Fibroblast of skin of right biceps (primary cell): ENCODE measurements at regions not wholly inside any gene's neighbourhood (a gene's known extent, or its start where the extent isn't known, plus 50 kb on each side); places are given as distances from the start of the nearest gene placed in this dataset.

Source experiments
- DNase-seq: peaks from one replicate; pipeline ENCODE4 v3.0.0-alpha.2; 2013

DNA sequence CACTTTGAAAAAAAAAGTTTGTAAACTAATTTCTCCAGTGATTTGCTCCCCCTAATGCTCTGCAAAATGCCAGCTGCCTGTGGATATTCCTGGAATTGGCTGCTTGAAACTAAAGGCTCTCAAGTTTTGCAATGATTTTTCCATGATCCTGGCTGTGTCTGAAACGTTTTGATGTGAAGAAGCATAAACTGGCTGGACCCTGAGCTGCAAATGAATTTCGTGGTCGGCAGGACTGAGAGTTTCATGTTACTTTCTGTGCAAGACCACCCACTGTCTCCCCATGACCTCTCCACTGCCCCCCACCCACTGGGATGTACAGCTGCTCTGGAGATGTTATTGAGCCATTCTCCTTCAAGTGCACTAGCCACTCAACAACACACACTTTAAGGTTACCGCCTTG, 171.3 kb upstream of the SSTR4 start:
- no peak for DNase-seq

DNA sequence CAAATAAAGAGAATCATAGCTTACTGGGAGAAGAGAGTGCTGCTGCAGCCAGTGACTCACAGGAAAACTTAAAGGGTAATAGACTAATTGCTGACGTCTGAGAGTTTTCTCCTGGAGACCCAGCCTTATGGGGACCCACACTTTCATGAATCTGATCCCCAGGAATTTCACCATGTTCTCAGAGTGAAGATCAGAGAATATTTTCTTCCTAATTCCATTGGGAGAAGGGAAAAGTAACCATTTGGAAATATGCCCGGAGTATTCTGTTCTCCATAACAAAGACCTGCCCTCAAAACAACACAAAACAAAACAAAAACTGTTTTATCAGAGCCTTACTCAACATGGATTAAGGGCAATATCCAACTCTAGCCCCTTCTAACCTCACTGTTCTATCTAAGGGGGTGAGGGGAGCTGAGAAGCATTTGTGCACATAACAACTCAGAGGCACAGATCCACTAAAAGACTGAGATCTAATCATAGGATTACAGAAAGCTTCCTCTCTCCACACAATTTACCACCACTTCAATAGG, 168.2 kb upstream of the SSTR4 start:
- DNase-seq: peak; percentile 47

DNA sequence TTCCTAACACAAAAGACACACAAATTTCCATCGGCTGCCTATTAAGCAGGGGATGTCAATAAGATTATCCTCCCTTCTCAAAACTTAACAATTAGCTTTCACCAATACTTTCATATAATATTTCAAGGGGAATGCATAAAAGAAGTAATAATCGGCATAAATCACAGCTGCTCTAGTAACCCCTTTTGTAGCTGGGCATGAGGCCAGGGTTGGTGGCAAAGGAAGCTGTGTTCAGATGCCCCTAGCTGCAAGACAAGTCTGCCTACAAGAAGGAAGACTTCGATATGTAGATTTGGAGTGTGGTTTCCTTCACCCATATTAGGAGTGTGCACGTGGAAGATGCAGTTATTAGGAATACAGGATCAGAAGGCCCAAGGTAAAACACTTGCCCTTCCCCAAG, 156.9 kb upstream of the SSTR4 start:
- no peak for DNase-seq

DNA sequence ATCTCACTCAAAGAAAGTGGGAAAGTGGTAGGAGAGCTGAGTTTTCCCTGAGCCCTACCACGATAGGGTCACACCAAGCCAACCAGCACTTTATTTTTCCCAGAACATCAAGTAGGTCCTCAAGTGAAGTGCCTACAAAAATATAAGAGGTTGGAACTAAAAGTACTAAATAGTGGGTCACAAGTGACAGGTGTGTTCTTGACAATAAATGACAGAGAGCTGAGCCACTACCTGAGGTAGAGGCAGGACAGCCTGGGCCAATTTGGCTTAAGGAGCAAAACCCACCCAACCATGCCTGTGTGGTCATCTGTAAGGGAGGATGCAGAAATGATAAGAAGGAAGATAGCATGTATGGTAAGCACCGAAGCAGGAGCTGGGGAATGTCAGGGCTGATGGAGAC, 154.8 kb upstream of the SSTR4 start:
- DNase-seq: no peak

DNA sequence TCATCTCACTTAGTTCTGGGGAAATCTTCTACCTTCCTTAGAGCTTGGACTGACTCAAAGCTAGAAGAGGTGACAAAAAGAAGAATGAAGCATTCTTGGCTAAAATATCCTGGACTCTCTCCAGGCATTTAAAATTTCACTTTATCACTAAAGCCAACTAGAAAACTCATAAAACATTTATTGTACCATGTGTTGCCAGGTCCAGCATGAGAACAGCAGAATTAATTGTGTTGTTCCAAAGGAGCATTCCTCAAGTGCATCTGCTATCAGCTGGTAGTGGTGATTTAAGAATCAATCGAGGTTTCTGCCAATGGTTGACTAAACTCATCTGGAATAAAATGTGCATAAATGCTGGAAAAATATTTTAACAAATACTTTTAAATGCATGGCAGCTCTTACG, 147.3 kb upstream of the SSTR4 start:
- DNase-seq: no peak

DNA sequence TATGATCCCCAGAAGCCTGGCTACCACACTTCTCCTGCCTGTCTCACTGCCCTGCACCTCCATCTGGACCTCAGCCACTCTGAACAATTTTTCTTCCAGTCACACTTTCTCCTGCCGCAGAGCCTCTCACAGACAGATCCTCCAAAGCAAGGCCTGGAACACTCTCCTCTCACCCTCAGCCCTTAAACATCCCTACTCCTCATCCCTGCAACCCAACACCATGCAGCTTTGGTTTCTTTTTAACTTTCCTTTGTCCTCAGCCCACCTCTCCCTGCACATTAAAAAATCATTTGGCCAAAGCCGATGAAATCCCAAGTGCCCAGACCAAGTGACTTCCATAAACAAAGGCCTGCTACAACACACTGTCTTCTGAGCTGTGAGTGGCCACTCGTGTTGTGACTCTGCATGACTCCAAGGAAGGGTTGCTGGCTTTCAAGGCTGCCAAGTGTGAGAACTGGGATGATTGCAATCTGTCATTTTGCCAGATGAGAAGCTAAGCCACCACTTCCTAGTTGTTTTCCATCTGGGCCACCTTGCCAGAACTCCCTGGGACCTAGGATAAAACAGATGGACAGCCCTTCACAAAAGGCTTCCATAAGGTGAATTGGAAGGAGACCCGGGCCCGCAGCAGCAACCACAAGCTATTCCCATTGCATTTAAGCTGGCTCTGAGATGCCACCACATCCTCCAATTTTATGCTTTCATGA, 144.4 kb upstream of the SSTR4 start:
- DNase-seq: no peak

DNA sequence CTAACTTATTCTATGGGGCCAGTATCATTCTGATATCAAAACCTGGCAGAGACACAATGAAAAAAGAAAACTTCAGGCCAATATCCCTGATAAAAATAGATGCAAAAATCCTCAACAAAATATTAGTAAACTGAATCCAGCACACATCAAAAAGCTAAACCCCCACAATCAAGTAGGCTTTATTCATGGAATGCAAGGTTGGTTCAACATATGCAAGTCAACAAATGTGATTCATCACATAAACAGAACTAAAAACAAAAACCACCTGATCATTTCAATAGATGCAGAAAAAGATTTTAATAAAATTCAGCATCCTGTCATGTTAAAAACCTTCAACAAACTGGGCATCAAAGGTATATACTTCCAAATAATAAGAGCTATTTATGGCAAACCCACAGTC, 133.9 kb upstream of the SSTR4 start:
- no peak for DNase-seq

DNA sequence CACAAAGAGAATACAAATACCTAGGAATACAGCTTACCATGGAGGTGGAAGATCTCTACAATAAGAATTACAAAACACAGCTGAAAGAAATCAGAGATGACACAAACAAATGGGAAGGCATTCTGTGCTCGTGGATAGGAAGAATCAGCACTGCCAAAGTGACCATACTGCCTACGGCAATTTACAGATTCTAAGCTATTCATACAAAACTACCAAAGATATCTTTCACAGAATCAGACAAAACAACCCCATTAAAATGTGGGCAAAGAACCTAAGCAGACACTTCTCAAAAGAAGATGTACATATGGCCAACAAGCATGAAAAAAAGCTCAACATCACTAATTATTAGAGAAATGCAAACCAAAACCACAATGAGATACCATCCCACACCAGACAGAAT, 133.2 kb upstream of the SSTR4 start:
- no peak for DNase-seq

DNA sequence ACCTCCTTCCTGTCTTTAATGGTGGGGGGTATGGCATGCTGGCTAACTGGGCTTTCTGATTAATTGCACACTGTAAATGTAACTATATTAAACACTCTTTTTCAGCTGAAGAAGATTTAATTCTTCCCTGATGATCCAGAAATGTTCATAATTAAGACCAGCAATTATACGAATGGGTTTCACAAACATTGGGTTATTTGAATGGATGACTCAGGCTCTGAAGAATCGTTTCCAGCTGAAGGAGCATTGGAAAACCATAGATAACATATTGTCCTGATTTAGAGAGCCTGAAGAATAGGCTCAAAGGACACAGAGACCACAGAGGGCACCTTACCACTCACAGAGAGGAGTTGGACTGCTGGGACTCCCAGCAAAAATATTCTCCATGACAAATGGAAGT, 130.7 kb upstream of the SSTR4 start:
- peak; percentile 78 for DNase-seq

DNA sequence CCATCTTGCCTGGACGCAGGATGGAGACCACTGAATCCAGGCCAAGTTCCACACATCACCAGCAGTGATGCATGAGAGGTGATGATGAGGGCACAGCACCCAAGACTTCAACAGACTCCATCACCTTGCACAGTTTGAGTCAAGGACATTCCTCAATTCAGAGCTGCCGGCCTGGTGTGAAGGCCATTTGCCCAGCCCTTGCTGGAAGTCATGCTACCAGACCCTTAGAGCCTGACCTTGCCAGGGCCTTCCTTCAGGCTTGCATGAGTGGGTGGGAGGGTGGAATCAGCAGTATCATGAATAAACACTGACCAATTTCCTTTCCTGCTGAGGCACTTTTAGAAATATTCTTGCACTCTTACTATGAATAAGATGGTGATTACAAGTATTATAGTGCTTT, 130.2 kb upstream of the SSTR4 start:
- no peak for DNase-seq

DNA sequence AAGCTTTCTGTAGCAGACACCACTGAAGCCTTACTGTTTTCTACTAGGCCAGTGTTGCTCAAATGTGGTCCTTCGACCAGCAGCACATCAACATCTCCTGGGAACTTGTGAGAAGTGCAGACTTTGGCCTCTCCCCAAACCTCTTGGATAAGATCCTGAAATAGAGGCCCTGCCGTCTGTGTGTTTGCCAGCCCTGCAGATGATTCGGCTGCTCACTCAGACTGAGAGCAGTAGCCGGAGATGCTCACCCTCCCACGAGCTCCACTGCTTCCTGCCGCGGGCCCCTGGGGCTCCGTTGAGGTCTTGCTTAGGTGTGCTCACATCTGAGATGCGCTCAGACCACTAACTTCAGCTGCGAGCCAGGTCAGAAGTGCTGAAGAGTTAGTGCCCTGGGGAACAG, 129.5 kb upstream of the SSTR4 start:
- DNase-seq: peak; percentile 75

DNA sequence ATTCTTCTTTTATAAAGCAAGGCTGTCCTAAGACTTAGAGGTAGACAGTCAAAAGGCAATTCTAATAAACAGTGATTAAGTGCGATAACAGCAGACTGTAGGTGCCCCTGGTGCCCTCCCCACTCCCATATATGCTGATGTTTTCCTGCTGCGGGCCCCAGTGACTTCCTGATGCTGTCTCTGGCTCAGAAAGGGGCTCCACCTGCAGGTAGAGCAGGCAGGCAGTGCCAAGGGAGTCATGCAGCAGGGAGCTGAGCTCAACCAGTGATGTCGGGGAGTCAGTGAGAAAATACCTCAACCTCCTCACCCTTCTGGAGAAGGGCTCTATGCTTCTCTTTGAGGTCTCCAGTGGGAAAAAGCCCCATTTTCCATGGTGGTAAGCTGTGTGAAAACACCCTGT, 126.7 kb upstream of the SSTR4 start:
- DNase-seq: no peak

DNA sequence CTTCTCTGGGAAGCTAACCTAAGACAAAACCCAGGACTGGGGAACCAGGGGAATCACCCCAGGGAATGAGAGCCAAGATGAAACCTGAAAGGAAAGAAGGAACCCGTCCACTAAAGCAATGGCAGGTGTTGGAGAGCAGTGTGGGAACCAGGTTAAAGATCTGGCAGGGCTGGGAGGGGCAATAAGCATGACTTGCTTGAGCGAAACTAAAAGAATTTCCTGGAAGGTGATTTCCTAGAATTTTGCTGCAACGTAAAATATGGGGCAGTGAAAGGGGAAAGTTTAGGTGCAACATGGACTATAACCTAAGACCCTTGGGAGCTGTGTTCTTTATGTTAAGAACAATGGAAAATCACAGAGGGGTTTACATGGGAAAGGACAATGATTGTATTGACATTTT, 126.2 kb upstream of the SSTR4 start:
- no peak for DNase-seq

DNA sequence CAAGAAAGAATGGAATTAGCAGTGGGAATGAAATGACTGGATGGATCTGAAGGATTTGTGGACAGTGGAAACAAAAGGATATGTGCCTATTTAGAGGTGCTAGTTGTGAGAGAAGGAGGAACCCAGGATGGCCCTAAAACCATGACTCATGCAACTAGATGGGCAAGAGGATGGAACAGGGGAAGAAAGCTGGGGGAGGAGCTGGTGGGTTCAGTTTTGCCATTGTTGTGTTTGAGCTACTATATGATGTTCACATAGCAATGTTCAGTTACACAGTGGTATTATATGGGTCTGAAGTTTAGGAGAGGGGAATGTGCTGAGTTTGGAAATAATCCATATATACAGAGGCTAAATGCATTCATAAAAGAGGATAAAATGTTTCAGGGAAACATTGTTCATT, 125.7 kb upstream of the SSTR4 start:
- no peak for DNase-seq

DNA sequence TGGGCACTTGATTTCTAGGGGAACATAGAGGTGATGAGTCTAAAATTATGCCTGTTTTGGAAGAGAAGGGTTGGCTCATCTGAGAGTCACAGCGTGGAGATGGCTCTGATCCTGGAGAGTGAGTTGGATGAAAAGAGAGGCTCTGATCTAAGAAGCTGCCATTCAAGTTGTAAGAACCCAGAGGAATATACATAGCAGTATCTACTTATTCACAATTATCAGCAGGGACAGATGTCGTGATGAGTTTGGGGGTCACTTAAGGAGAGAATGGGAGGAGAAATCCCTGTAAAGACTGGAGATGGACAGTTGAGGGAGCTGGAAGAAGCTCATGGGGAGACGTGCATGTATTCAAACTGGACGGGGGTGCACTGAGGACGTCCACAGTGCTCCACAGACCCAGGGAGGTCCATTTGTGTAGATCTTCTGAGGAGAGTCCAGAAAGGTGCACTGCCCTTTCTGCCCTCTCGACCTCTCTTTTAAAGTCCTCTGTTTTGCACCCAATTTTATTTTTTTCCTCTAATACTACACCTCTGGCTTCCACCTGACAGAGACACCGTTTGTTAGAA, 124.7 kb upstream of the SSTR4 start:
- DNase-seq: no peak

DNA sequence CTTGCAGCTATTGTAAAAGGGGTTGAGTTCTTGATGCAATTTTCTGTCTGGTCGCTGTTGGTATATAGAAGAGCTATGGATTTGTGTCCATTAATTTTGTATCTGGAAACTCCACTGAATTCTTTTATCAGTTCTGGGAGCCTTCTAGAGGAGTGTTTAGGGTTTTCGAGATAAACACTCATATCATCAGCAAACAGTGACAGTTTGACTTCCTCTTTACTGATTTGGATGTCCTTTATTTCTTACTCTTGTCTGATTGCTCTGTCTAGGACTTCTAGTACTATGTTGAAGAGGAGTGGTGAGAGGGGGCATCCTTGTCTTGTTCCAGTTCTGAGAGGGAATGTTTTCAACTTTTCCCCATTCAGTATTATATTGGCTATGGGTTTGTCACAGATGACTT, 120.8 kb upstream of the SSTR4 start:
- no peak for DNase-seq

DNA sequence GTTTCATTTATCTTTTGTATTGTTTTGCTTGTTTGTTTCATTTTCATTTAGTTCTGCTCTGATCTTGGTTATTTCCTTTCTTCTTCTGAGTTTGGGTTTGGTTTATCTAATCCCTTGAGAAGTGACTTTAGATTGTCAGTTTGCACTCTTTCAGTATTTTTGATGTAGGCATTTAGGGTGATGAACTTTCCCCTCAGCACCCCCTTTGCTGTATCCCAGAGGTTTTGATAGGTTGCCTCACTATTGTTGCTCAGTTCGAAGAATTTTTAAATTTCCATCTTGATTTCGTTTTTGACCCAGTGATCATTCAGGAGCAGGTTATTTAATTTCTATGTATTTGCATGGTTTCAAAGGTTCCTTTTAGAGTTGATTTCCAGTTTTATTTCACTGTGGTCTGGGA, 119.6 kb upstream of the SSTR4 start:
- no peak for DNase-seq

DNA sequence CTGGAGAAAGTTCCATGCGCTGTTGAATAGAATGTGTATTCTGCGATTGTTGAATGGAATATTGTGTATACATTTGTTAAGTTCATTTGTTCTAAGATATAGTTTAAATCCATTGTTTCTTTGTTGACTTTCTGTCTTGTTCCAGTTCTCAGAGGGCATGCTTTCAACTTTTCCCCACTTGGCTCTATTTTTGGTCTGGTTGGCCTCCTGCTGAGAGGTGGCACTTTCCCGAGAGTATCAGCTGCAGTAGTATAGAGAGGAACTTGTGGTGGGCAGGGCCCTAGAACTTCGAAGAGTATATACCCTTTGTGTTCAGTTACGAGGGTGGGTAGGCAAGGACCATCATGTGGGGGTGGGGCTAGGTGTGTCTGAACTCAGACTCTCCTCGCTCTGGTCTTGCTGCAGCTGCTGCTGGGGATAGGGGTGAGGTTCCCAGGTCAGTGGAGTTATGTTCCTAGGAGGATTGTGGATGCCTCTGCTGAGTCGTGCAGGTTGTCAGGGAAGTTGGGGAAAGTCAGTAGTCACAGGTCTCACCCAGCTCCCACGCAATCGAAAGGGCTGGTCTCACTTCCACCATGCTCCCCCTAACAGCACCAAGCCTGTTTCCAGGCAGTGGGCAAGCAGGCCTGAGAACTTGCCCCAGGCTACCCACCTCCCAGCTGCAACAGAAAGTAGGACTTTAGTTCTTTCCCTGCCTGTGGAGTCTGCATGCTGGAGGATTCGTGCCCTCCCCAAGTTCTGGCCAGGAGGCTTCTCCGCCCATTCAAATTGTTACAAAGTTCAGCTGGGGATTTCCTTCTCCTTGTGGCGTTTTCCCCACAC, 118.9 kb upstream of the SSTR4 start:
- DNase-seq: no peak

DNA sequence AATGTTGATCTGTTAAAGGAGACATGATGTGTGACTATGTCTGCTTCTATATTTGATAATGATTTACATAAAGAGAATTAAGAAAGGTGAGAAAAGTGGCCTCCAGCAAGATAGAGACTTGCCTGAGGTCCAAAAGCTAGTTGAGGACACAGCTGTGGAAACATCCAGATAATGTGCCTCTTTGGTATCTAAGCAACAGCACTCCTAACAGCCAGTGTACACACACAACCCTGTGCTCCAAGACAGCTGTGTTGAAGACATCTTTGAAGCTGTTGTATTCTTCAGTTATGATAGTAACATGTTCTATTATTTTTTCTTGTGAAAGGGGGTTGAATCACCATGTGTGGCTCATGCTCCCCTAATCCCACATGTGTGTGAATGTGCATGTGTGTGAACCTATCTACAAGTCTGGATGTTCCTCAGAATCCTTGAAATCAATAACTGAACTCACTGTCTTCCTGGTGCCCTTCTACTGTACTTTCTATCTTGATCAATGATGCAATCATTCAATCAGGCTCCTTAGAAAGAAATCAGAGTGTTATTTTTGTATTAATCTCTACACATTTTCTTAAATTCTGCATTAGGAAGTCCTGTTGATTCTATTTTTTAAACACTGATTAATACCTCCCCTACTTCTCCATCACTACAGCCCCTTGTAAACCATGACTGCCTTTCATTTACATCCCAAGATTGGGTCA, 116.7 kb upstream of the SSTR4 start:
- no peak for DNase-seq

DNA sequence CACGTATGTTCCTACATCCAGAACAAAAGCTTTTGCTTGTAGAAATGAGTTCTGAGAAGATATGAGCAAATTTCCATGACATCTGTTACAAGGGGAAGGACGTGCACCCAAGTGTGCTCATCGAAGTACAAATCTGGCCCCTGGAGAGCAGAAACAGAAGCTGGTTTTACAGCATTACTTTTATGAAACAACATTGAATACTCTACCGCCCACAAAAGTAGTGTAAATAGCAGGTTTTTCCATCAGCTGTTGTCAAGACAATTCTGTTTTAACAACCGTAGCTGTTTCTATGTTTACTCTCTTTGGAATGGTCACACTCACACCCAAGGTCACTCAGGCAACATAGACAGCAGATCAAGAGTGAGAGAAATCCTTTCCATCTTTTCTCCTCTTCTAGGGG, 114.2 kb upstream of the SSTR4 start:
- no peak for DNase-seq

DNA sequence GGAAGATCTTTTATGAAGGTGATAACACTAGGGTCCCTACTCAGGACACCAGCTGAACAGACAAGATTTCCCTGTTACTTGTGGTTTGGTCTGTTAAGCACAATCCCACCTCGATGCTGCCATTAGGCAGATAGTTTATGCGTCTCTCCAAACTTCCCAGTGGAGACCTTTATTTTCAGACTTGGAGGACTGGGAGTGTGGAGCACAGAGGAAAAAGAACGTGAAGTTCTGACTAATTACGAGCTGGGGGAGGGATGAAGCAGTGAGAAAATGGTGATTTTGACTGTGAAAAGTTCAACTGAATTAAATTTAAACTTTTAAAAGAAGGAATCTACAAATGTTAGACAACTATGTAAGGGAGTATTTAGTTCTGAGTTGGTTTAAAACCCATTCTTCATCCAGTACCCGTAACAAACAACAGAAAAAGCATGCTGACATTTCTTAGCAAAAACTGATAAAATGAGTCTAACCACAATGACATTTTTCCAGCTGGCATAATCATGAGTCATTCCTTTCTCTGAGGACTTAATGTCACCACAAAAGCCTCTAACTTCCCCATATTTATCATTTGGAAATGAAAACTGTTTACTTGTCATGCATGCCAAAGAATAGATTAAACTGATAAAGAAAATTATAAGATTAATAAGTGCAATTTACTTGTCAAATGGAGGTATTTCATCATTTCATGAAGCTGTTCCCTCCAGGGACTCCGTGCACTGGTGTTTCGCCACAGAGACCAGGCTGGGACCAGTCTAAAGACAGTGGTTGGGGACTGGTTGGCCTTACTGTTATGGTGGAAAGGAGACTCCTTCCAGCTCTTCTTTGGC, 113.3 kb upstream of the SSTR4 start:
- DNase-seq: peak; percentile 87

DNA sequence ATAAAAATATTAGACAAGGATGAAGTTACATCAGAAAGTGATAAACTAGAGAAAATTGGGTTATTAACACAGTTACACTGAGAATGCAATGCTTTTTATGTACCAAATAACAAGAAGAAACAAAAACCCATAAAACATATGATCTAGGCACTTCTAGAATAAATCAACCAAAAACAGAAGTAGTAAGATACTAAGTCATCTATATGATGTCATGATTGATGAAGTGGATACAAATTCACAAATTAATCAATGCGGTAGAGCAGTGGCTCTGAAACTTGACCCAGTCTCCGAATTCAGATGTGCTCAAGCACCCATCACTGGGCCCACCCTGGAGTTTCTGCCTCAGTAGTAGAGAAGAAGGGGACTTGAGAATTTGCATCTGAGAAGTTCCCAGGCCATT, 112.1 kb upstream of the SSTR4 start:
- no peak for DNase-seq
